DND-41 (cell line): ENCODE measurements at regions not wholly inside any gene's neighbourhood (a gene's known extent, or its start where the extent isn't known, plus 50 kb on each side); places are given as distances from the start of the nearest gene placed in this dataset.

Experiments
- ATAC-seq: fragments of 200-7000 bp; cut with Tn5 transposase; 3 replicates; pipeline ENCODE4 v1.9.1; 2021; ENCODE audit warnings: low read depth; ENCODE audit not compliant: insufficient read depth
- DNase-seq: peaks from one replicate; pipeline ENCODE4 v3.0.0-alpha.2; 2020
- H2AFZ ChIP-seq: 2 replicates; pipeline ENCODE4 v1.6.0; 2012; ENCODE audit warnings: low read depth, low read length
- H3K27ac ChIP-seq: 2 replicates; pipeline ENCODE4 v1.5.1; 2012; ENCODE audit warnings: low read length, inconsistent platforms
- H3K27me3 ChIP-seq: fragments of 200-600 bp; sonication (generic); 2 replicates; pipeline ENCODE4 v1.6.0; 2012; ENCODE audit warnings: low read length, mild to moderate bottlenecking, inconsistent platforms; ENCODE audit not compliant: insufficient read depth, poor library complexity
- H3K36me3 ChIP-seq: 2 replicates; pipeline ENCODE4 v1.5.1; 2012; ENCODE audit warnings: low read length, inconsistent platforms; ENCODE audit not compliant: insufficient read depth
- H3K4me1 ChIP-seq: 2 replicates; pipeline ENCODE4 v1.5.1; 2012; ENCODE audit warnings: mild to moderate bottlenecking, low read length; ENCODE audit not compliant: insufficient read depth
- H3K4me2 ChIP-seq: 2 replicates; pipeline ENCODE4 v1.6.0; 2012; ENCODE audit warnings: mild to moderate bottlenecking, moderate library complexity, low read length, inconsistent platforms; ENCODE audit not compliant: insufficient read depth
- H3K4me3 ChIP-seq, 2 experiments: fragments of 200-600 bp in 1 of 2; shearing (Covaris generic) in 1 of 2; 2 replicates each; pipeline ENCODE4 v1.5.1; 2012 to 2016; ENCODE audit warnings: inconsistent platforms in 2 of 2, low read length in 2 of 2, mild to moderate bottlenecking in 2 of 2, low read depth in 1 of 2, moderate library complexity in 1 of 2
- H3K79me2 ChIP-seq: 2 replicates; pipeline ENCODE4 v1.6.0; 2012; ENCODE audit warnings: low read length, inconsistent platforms; ENCODE audit not compliant: insufficient read depth
- H3K9ac ChIP-seq: 2 replicates; pipeline ENCODE4 v1.6.0; 2012; ENCODE audit warnings: low read depth, mild to moderate bottlenecking, inconsistent platforms, low read length, moderate library complexity
- H3K9me3 ChIP-seq: 2 replicates; pipeline ENCODE4 v1.5.1; 2012; ENCODE audit warnings: low read length, moderate library complexity, mild to moderate bottlenecking, inconsistent platforms; ENCODE audit not compliant: insufficient read depth, severe bottlenecking
- H4K20me1 ChIP-seq: 2 replicates; pipeline ENCODE4 v1.6.0; 2012; ENCODE audit warnings: low read length; ENCODE audit not compliant: insufficient read depth
- EZH2 ChIP-seq: IDR thresholded peaks from 3 replicates; pipeline ENCODE4 v1.6.1; 2012; ENCODE audit warnings: borderline replicate concordance, low read depth, mild to moderate bottlenecking, moderate library complexity, low read length, inconsistent platforms; ENCODE audit not compliant: severe bottlenecking
- TF ChIP-seq, protein P1 (sequence below): IDR thresholded peaks from 2 replicates; pipeline ENCODE4 v1.5.1; 2012; ENCODE audit warnings: borderline replicate concordance, low read length, moderate library complexity, mild to moderate bottlenecking; ENCODE audit not compliant: poor library complexity, severe bottlenecking; ENCODE audit errors: extremely low read depth

GRCh38 chr22:49627217-49628181 lies 200.2 kb downstream of the BRD1 start:
- DNase-seq (no peak), ATAC-seq (no peak)
- TF ChIP-seq, protein P1, sequence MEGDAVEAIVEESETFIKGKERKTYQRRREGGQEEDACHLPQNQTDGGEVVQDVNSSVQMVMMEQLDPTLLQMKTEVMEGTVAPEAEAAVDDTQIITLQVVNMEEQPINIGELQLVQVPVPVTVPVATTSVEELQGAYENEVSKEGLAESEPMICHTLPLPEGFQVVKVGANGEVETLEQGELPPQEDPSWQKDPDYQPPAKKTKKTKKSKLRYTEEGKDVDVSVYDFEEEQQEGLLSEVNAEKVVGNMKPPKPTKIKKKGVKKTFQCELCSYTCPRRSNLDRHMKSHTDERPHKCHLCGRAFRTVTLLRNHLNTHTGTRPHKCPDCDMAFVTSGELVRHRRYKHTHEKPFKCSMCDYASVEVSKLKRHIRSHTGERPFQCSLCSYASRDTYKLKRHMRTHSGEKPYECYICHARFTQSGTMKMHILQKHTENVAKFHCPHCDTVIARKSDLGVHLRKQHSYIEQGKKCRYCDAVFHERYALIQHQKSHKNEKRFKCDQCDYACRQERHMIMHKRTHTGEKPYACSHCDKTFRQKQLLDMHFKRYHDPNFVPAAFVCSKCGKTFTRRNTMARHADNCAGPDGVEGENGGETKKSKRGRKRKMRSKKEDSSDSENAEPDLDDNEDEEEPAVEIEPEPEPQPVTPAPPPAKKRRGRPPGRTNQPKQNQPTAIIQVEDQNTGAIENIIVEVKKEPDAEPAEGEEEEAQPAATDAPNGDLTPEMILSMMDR: no peak
- TF ChIP-seq EZH2: no peak
- H3K4me1 ChIP-seq: no peaks in the 10 kb centered on the region
- H3K9ac ChIP-seq: no peak overlapping the region
- no peaks in the 10 kb centered on the region for H3K27me3 ChIP-seq
- no peak overlapping the region for H3K4me2 ChIP-seq
- no peak overlapping the region for H3K4me3 ChIP-seq
- no peaks in the 10 kb centered on the region for H3K36me3 ChIP-seq
- no peaks in the 10 kb centered on the region for H3K79me2 ChIP-seq
- no peak overlapping the region for H3K27ac ChIP-seq
- peaks cover 5% of the 10 kb centered on the region; the same call in 1 of the 2 replicates for H4K20me1 ChIP-seq
- H3K9me3 ChIP-seq: no peaks in the 10 kb centered on the region
- no peak overlapping the region for H2AFZ ChIP-seq

- Histone ChIP-seq H3K36me3 (no peaks in the 10 kb centered on the region), H3K9ac (no peak overlapping the region), H3K79me2 (no peaks in the 10 kb centered on the region), H3K4me2 (no peak overlapping the region), H3K27me3 (no peaks in the 10 kb centered on the region), H3K27ac (no peak overlapping the region), H3K4me3 (no peak overlapping the region), H3K4me1 (no peaks in the 10 kb centered on the region), H4K20me1 (peaks cover 5% of the 10 kb centered on the region; the same call in 1 of the 2 replicates), H3K9me3 (no peaks in the 10 kb centered on the region), H2AFZ (no peak overlapping the region)
- TF ChIP-seq, protein P1: no peak
- no peak for TF ChIP-seq EZH2
- DNase-seq (no peak), ATAC-seq (no peak)
Measured at GRCh38 chr22:49626361-49627216, 201.1 kb downstream of the BRD1 start.

DNA sequence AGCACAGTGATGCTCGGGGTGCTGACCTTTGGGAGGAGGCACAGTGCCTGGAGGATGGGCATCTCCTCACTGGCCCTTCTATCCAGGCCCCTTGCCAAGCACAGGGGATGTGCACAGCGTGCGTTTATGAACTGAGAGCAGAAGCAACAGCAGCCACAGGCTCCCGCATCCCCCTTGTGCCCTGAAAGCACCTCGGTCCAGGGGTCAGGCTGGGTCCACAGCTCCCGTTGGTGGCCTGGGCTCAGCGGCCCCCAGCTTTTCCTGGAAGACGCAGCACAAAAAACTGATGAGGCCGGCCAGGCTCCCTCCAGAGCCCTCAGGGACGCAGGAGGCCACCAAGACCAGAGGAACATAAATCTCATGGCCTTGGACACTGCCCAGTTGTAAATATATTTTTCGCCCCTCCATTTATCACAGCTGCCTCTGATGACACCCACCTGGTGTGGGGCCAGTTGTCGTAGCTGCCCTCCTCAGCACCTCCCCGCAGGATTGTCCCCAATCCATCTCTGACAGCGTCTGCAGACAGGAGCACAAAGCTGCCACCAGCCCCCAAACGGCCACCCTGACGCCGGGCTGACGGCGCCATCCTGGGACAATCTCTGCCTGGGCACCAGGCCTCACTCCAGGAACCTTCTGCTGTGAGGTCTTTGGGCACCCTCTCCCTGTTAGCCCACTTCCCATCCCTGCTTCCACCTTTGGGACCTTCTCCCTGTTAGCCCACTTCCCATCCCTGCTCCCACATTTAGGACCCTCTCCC lies 203.1 kb downstream of the BRD1 start:
- no peak overlapping the region for H3K4me2 ChIP-seq
- DNase-seq (no peak), ATAC-seq (no peak)
- peaks cover 5% of the 10 kb centered on the region; the same call in 1 of the 2 replicates for H4K20me1 ChIP-seq
- no peaks in the 10 kb centered on the region for H3K4me1 ChIP-seq
- no peak overlapping the region for H2AFZ ChIP-seq
- H3K4me3 ChIP-seq: no peak overlapping the region
- no peak for TF ChIP-seq EZH2
- TF ChIP-seq, protein P1: no peak
- no peaks in the 10 kb centered on the region for H3K27me3 ChIP-seq
- no peak overlapping the region for H3K27ac ChIP-seq
- H3K79me2 ChIP-seq: no peaks in the 10 kb centered on the region
- no peaks in the 10 kb centered on the region for H3K36me3 ChIP-seq
- H3K9ac ChIP-seq: no peak overlapping the region
- H3K9me3 ChIP-seq: no peaks in the 10 kb centered on the region
